ENCODE measurements at regions not wholly inside any gene's neighbourhood (a gene's known extent, or its start where the extent isn't known, plus 50 kb on each side); places are given as distances from the start of the nearest gene placed in this dataset.

- no peaks in the 10 kb centered on the region for H3K4me1 Mint-ChIP-seq (ENCODE audit: low read depth)
- H3K9me3 Mint-ChIP-seq (ENCODE audit: low read depth) = peaks cover 18% of the 10 kb centered on the region
- no peaks in the 10 kb centered on the region for H3K36me3 Mint-ChIP-seq (ENCODE audit: low read depth)
- no peaks in the 10 kb centered on the region for H3K27me3 Mint-ChIP-seq (ENCODE audit: low read depth)
- no peak for DNase-seq (ENCODE audit: low spot score)
- TF ChIP-seq, protein P1, sequence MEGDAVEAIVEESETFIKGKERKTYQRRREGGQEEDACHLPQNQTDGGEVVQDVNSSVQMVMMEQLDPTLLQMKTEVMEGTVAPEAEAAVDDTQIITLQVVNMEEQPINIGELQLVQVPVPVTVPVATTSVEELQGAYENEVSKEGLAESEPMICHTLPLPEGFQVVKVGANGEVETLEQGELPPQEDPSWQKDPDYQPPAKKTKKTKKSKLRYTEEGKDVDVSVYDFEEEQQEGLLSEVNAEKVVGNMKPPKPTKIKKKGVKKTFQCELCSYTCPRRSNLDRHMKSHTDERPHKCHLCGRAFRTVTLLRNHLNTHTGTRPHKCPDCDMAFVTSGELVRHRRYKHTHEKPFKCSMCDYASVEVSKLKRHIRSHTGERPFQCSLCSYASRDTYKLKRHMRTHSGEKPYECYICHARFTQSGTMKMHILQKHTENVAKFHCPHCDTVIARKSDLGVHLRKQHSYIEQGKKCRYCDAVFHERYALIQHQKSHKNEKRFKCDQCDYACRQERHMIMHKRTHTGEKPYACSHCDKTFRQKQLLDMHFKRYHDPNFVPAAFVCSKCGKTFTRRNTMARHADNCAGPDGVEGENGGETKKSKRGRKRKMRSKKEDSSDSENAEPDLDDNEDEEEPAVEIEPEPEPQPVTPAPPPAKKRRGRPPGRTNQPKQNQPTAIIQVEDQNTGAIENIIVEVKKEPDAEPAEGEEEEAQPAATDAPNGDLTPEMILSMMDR (IDR thresholded peaks at IDR 0.05) = no peak
- no peak overlapping the region for H3K27ac Mint-ChIP-seq (ENCODE audit: unreplicated experiment)
- H3K4me3 Mint-ChIP-seq (ENCODE audit: unreplicated experiment) = no peak overlapping the region
Observed at GRCh38 chrX:4925911-4926310, 1212.5 kb upstream of the PRKX start.

DNA sequence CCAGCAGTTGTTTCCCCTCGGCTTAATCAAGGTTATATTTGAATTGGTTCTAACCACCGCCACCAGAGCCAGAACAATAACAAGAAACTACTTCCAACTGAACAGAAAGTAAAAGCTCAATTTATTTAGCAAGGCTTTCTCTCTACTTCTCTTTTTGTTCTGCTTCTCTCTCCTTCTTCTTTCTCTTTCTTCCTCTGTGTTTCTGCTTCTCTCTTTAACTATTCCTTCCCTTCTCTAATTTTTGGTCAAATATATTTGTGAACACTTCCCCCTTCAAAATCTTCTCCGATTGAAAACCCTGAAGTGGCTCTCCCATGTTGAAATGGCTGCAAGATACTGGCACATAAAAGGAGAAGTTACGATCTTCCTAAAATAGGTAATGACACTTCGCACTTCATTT, 1195.9 kb upstream of the PRKX start:
- peaks cover 24% of the 10 kb centered on the region for H3K9me3 Mint-ChIP-seq (ENCODE audit: low read depth)
- TF ChIP-seq, protein P1 (IDR thresholded peaks at IDR 0.05) = no peak
- H3K4me1 Mint-ChIP-seq (ENCODE audit: low read depth) = no peaks in the 10 kb centered on the region
- H3K36me3 Mint-ChIP-seq (ENCODE audit: low read depth) = no peaks in the 10 kb centered on the region
- no peaks in the 10 kb centered on the region for H3K27me3 Mint-ChIP-seq (ENCODE audit: low read depth)
- H3K4me3 Mint-ChIP-seq (ENCODE audit: unreplicated experiment) = no peak overlapping the region
- DNase-seq (ENCODE audit: low spot score) = no peak
- no peak overlapping the region for H3K27ac Mint-ChIP-seq (ENCODE audit: unreplicated experiment)

GRCh38 chrX:4905576-4905975, 1192.1 kb upstream of the PRKX start:
- Mint-ChIP-seq H3K27ac (ENCODE audit: unreplicated experiment) (no peak overlapping the region), H3K36me3 (ENCODE audit: low read depth) (no peaks in the 10 kb centered on the region)
- DNase-seq (ENCODE audit: low spot score) = no peak

DNA sequence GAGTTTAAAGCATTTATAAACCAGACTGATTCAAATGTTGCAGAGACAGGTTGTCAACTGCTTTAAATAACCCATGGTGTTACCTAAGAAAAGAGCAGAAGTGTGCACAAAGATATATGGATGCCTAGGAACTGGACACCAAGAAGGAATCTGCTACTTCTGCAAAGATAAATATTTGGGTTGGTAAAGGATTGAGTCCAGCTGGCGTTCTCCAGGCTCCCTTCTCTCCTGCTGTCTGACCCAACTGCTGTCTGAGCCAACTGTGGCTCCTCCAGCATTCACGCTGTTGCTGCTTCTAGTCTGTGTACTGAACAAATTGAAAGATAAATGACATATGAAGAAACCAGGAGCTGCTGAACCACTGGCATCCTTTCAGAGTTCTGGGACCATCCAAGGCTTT, 1167.8 kb upstream of the PRKX start:
- no peak overlapping the region for H3K27ac Mint-ChIP-seq (ENCODE audit: unreplicated experiment)
- H3K27me3 Mint-ChIP-seq (ENCODE audit: low read depth) = no peaks in the 10 kb centered on the region
- TF ChIP-seq, protein P1 (IDR thresholded peaks at IDR 0.05) = no peak
- no peaks in the 10 kb centered on the region for H3K4me1 Mint-ChIP-seq (ENCODE audit: low read depth)
- H3K4me3 Mint-ChIP-seq (ENCODE audit: unreplicated experiment) = no peak overlapping the region
- no peaks in the 10 kb centered on the region for H3K36me3 Mint-ChIP-seq (ENCODE audit: low read depth)
- no peak for DNase-seq (ENCODE audit: low spot score)
- H3K9me3 Mint-ChIP-seq (ENCODE audit: low read depth) = peaks cover 11% of the 10 kb centered on the region

More at GRCh38 chrX:4905576-4905975, 1192.1 kb upstream of the PRKX start:
- Mint-ChIP-seq H3K9me3 (ENCODE audit: low read depth) (peaks cover 13% of the 10 kb centered on the region), H3K4me3 (ENCODE audit: unreplicated experiment) (no peak overlapping the region), H3K27me3 (ENCODE audit: low read depth) (no peaks in the 10 kb centered on the region), H3K4me1 (ENCODE audit: low read depth) (no peaks in the 10 kb centered on the region)
- TF ChIP-seq, protein P1 (IDR thresholded peaks at IDR 0.05) = no peak

DNA sequence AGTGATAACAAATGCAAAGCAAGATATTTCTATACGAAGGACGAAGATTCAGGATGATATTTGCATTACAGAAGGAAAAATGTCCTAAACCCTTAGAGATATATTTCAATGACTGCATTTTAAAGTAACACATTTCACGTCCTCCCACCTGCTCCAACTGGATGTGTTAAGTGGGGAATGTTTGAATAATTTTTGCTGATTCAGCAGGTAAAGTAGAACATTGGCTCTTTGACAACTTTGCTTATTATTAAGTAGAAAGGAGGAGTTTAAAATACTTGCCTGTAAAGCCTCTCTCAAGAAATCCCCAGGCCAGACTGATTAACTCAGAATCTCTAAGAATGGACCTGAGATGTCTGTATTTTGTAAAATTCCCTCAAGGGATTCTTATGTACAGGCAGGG, 1165.2 kb upstream of the PRKX start:
- Mint-ChIP-seq H3K4me1 (ENCODE audit: low read depth) (no peaks in the 10 kb centered on the region), H3K4me3 (ENCODE audit: unreplicated experiment) (no peak overlapping the region), H3K27ac (ENCODE audit: unreplicated experiment) (no peak overlapping the region), H3K9me3 (ENCODE audit: low read depth) (peaks cover 17% of the 10 kb centered on the region), H3K27me3 (ENCODE audit: low read depth) (no peaks in the 10 kb centered on the region), H3K36me3 (ENCODE audit: low read depth) (no peaks in the 10 kb centered on the region)
- no peak for DNase-seq (ENCODE audit: low spot score)
- TF ChIP-seq, protein P1 (IDR thresholded peaks at IDR 0.05) = no peak
